GM12873 (cell line): ENCODE measurements at regions not wholly inside any gene's neighbourhood (a gene's known extent, or its start where the extent isn't known, plus 50 kb on each side); places are given as distances from the start of the nearest gene placed in this dataset.

ENCODE experiments used
- CTCF ChIP-seq: IDR thresholded peaks from 2 replicates; pipeline ENCODE4 v1.5.1; 2012; ENCODE audit warnings: low read depth, mild to moderate bottlenecking, moderate library complexity, low read length, control low read depth; ENCODE audit not compliant: insufficient read depth; ENCODE audit errors: missing control alignments

- no peak for TF ChIP-seq CTCF
Measured at GRCh38 chr10:3924344-3924743, 139.3 kb upstream of the KLF6 start.

GRCh38 chr10:3923033-3923432 lies 138.0 kb upstream of the KLF6 start:
- no peak for TF ChIP-seq CTCF

- TF ChIP-seq CTCF: no peak
Measured at GRCh38 chr10:3919709-3920308, 134.8 kb upstream of the KLF6 start.

- no peak for TF ChIP-seq CTCF
Measured at GRCh38 chr10:3914733-3915132, 129.7 kb upstream of the KLF6 start.

GRCh38 chr10:3911713-3912442 lies 126.9 kb upstream of the KLF6 start:
- no peak for TF ChIP-seq CTCF

GRCh38 chr10:3911241-3911640 lies 126.2 kb upstream of the KLF6 start:
- TF ChIP-seq CTCF: no peak

GRCh38 chr10:3909339-3909738 lies 124.3 kb upstream of the KLF6 start:
- no peak for TF ChIP-seq CTCF
